ENCODE measurements at regions not wholly inside any gene's neighbourhood (a gene's known extent, or its start where the extent isn't known, plus 50 kb on each side); places are given as distances from the start of the nearest gene placed in this dataset.
"Not testable (repeated sequence)": the region's sequence is repeated elsewhere in the genome, so short reads cannot be mapped to it uniquely, and the experiment has no call there.

DNA sequence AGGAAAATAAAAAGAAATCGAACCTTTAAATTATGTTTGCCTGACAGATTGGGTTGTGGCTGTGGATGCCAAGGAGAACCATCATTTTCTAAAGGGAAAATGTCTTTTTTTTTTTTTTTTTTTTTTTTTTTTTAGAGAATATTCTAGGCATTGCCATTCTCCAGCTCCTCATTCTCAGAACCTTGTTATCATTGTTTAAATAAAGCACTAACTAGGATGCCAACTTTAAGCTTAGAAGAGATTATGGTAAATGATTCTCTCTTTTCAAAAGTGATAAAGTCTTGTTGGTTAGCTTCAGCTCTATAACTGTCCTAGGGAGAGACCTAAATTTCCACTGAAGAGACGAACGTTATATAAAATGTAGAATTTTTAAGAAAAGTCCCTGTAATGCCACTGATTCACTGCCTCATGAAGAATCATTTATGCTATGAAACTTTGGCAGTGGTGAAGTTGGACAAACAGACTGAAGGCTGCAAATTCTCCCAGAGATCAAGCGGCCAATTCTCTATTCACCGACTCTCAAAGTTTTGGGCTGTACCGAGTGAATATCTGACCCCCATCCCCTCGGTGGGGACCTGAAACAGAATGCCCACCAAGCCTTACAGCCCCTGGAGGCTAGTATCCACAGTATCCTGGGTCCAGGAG is 207.9 kb upstream of the PITRM1 start:
- Mint-ChIP-seq H3K9me3 (peaks cover 17% of the 10 kb centered on the region), H3K4me3 (no peak overlapping the region), H3K27me3 (peaks cover 8% of the 10 kb centered on the region), H3K4me1 (ENCODE audit: low read depth) (no peaks in the 10 kb centered on the region), H3K36me3 (ENCODE audit: low read depth) (peaks cover 7% of the 10 kb centered on the region), H3K27ac (no peak overlapping the region)

DNA sequence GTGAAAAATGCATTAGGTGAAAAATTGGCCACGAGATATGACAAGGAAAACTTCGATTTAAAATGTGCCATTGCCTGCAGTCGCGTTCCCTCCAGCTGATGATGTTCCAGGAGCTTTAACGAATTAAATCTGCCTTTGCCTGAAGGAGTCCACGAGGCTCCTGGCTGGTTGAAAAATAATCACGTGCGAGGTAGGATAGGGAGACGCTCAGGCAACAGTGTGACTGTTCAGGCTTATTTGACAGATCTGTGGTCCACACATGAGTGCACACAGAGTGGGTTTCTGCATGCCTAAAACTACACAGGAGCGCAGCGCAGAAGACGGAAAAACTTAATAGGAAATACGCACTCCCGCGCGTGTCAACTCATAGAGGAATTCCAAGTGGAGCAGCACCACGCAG is 204.0 kb upstream of the PITRM1 start:
- peaks cover 4% of the 10 kb centered on the region for H3K27me3 Mint-ChIP-seq
- H3K36me3 Mint-ChIP-seq (ENCODE audit: low read depth) = no peaks in the 10 kb centered on the region
- H3K27ac Mint-ChIP-seq = no peak overlapping the region
- H3K4me3 Mint-ChIP-seq = no peak overlapping the region
- no peaks in the 10 kb centered on the region for H3K4me1 Mint-ChIP-seq (ENCODE audit: low read depth)
- H3K9me3 Mint-ChIP-seq = no peaks in the 10 kb centered on the region

DNA sequence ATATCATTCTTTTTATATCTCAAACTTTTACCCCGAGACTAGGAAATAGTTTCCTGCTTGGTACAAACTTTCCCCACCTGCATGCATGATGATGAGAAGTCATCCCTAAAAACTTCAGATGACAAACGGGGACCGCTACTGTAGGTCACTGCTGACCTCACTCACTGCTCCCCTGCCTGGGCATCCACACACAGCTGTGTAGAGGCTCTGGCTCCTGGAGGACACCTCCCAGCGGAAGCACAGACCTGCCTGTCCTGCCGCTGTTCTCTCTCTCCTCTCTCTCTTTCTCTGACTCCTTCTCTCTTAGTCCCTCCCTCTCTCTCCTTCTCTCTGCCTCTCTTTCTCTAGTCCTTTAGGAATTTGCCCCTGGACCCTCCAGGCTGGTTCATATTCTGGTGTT is 202.9 kb upstream of the PITRM1 start:
- Mint-ChIP-seq H3K9me3 (no peaks in the 10 kb centered on the region), H3K4me3 (no peak overlapping the region), H3K27me3 (no peaks in the 10 kb centered on the region), H3K4me1 (ENCODE audit: low read depth) (no peaks in the 10 kb centered on the region), H3K27ac (no peak overlapping the region), H3K36me3 (ENCODE audit: low read depth) (no peaks in the 10 kb centered on the region)

DNA sequence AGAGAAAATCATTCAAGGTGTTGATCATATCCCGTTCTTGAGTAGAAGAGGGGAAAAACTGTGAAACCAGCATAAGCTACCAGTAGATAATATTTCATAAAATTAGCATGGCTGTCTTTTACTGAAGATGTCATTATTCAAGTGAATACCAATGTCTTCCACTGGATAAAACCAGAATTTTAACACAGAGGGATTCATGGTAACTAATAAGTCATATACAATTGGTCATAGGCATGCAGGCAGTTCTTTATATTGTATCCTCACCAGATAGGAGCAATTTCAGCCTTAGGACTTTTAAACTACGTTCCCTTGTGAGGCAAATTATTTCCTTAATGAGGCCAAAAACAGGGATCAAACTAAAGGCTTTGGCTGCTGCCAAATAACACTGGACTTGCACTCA is 202.3 kb upstream of the PITRM1 start:
- no peaks in the 10 kb centered on the region for H3K4me1 Mint-ChIP-seq (ENCODE audit: low read depth)
- H3K4me3 Mint-ChIP-seq = no peak overlapping the region
- H3K27ac Mint-ChIP-seq = no peak overlapping the region
- no peaks in the 10 kb centered on the region for H3K9me3 Mint-ChIP-seq
- no peaks in the 10 kb centered on the region for H3K36me3 Mint-ChIP-seq (ENCODE audit: low read depth)
- H3K27me3 Mint-ChIP-seq = no peaks in the 10 kb centered on the region

DNA sequence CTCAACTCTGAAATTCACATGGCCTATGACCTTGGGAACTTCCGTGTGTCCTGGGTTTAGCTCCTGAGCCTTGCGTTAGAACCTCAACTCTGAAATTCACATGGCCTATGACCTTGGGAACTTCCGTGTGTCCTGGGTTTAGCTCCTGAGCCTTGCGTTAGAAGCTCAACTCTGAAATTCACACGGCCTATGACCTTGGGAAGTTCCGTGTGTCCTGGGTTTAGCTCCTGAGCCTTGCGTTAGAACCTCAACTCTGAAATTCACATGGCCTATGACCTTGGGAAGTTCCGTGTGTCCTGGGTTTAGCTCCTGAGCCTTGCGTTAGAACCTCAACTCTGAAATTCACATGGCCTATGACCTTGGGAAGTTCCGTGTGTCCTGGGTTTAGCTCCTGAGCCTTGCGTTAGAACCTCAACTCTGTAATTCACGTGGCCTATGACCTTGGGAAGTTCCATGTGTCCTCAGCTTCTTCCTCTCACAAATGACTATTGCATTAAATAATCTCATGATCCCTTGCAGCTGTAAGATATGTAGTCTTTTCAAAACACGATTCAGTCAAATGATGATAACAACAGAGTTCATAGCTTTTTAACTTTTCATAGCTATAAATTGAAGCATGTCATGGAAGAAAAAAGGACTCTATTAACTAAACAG is 200.9 kb upstream of the PITRM1 start:
- not testable (repeated sequence) for H3K4me1 Mint-ChIP-seq (ENCODE audit: low read depth); H3K9me3 Mint-ChIP-seq; H3K27me3 Mint-ChIP-seq; H3K36me3 Mint-ChIP-seq (ENCODE audit: low read depth); H3K4me3 Mint-ChIP-seq; H3K27ac Mint-ChIP-seq

DNA sequence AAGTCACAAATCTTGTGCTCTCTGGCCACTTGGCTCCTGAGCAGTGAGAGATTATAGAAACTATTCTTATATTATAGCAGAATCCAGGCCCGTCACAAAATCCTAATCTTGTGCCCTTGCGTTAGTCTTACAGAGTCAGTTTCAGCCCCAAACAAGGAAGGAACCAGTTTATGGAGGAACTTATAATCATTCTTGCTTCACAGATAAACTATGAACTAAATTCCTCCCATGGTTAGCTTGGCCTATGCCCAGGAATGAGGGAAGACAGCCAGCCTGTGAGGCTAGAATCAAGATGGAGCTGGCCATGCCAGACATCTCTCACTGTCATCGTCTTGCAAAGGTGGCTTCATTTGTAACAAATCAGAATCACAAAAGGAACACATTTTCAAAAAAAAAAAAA is 199.7 kb upstream of the PITRM1 start:
- no peaks in the 10 kb centered on the region for H3K9me3 Mint-ChIP-seq
- no peak overlapping the region for H3K27ac Mint-ChIP-seq
- H3K4me1 Mint-ChIP-seq (ENCODE audit: low read depth) = no peaks in the 10 kb centered on the region
- H3K4me3 Mint-ChIP-seq = no peak overlapping the region
- H3K36me3 Mint-ChIP-seq (ENCODE audit: low read depth) = no peaks in the 10 kb centered on the region
- H3K27me3 Mint-ChIP-seq = no peaks in the 10 kb centered on the region

DNA sequence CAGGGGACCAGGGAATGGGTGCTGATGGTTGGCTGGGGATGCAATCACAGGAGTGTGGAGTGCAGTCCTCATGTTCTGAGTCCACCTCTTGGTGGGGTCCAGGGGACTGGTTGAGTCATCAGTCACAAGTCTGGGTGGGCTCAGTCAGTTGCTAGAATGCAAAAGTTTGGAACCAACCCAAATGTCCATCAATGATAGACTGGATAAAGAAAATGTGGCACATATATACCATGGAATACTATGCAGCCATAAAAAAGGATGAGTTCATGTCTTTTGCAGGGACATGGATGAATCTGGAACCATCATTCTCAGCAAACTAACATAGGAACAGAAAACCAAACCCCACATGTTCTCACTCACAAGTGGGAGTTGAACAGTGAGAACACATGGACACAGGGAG is 199.0 kb upstream of the PITRM1 start:
- H3K9me3 Mint-ChIP-seq; H3K36me3 Mint-ChIP-seq (ENCODE audit: low read depth); H3K27me3 Mint-ChIP-seq; H3K4me3 Mint-ChIP-seq; H3K4me1 Mint-ChIP-seq (ENCODE audit: low read depth); H3K27ac Mint-ChIP-seq: not testable (repeated sequence)

DNA sequence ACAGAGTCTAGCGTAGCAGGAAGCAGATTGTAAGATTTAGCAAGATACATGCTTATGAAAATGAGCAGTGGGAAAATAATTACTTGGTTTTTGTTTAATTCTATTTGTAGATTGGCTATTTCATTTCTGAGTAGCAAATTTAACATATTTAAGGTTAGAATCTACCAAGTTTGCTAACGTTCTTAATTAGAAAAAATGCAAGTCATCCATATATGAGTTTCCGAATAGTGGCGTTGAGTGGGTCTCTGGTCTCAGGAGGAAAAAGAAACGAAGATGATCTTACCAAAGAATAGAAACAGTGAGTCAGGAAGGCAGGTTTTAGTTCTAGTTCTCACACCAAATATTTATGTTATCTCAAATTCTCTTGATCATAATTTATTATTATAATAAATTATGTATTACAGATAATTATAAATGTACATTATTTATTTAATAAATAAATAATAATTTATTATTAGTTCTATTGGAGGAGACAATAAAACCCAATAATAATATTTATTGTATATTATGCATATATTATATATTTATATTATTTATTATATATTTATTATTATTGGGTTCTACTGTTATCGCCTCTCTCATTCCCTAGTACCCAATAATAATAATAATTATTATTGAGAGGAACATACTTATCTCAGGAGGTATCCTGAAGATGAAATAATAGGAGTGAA is 194.3 kb upstream of the PITRM1 start:
- H3K9me3 Mint-ChIP-seq = peaks cover 4% of the 10 kb centered on the region
- no peaks in the 10 kb centered on the region for H3K4me1 Mint-ChIP-seq (ENCODE audit: low read depth)
- H3K27ac Mint-ChIP-seq = no peak overlapping the region
- no peak overlapping the region for H3K4me3 Mint-ChIP-seq
- no peaks in the 10 kb centered on the region for H3K36me3 Mint-ChIP-seq (ENCODE audit: low read depth)
- peaks cover 8% of the 10 kb centered on the region for H3K27me3 Mint-ChIP-seq

DNA sequence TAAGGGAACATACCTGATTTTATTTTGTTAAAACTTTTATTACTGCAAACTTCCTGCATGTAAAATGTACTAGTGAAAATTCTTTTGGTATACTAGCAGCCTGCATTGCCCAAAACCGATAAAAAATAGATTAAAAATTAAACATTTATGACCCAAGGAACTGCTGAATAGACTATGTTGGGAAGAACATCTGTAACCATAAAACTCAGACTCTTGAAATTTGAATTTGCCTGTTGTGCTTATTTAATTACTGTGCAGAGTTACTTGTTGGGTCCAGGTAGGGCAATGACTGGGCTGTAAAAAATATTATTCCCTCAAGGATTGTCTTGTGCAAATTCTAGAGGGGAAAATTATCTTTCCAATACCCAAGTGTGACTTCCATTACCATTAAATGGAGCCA is 193.5 kb upstream of the PITRM1 start:
- Mint-ChIP-seq H3K27me3 (peaks cover 11% of the 10 kb centered on the region), H3K4me3 (no peak overlapping the region), H3K27ac (no peak overlapping the region)

DNA sequence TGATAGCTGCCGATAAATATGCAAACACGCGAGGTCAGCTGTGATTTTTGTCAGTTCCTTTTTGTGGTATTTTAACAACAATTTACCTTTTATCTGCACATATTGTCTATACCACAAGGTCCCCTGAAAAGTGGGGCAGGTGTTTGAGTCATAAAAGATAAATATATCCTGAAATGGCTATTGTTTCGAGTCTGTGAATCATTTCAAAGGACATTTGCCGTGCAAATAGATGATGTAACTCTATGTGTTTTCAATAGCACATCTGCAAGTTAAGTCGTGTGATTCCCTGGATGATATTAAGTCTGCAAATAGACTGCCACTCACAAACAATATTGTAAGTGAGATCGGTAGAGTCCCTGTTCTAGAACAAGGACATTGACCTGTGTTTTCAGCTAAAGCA is 193.0 kb upstream of the PITRM1 start:
- H3K27ac Mint-ChIP-seq = no peak overlapping the region
- H3K4me1 Mint-ChIP-seq (ENCODE audit: low read depth) = no peaks in the 10 kb centered on the region
- H3K4me3 Mint-ChIP-seq = no peak overlapping the region
- H3K27me3 Mint-ChIP-seq = peaks cover 13% of the 10 kb centered on the region
- H3K9me3 Mint-ChIP-seq = peaks cover 14% of the 10 kb centered on the region
- H3K36me3 Mint-ChIP-seq (ENCODE audit: low read depth) = peaks cover 9% of the 10 kb centered on the region

More for the DNA sequence above, 193.5 kb upstream of the PITRM1 start:
- no peaks in the 10 kb centered on the region for H3K4me1 Mint-ChIP-seq (ENCODE audit: low read depth)
- H3K9me3 Mint-ChIP-seq = peaks cover 10% of the 10 kb centered on the region
- H3K36me3 Mint-ChIP-seq (ENCODE audit: low read depth) = peaks cover 5% of the 10 kb centered on the region

DNA sequence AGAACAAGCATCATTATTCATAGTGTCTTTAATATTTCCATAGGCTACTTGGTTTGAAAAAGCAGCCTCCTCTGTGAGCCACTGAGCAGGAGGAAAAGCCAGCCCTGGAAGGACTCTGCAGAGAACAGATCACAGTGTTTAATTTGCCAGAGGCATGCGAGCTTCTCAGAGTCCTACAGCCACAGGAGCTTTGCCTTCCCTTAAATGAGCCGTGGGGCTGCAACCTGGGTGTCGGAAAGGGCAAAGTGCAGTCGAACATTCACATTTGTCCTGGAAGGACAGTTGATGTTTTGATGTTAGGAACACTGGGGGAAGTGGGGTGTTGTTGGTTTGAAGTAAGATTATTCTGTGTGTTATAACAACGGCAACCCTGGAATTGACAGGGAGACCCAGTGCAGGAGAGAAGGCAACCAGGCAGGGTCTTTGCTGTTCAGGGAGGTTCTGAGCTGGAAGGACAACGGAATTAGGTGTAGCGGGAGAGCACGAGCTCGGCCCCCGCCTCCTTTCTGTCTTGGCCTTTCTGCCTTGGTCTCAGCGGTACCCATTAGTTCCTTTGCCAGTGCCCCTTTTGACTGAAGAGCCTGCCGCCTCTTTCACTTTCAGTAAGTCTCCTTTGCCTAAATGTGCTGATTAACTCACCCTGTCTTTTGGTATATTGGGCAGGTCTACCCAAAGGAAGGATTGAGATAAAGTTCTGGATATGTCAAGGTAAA is 192.3 kb upstream of the PITRM1 start:
- no peaks in the 10 kb centered on the region for H3K4me1 Mint-ChIP-seq (ENCODE audit: low read depth)
- peaks cover 21% of the 10 kb centered on the region for H3K9me3 Mint-ChIP-seq
- H3K27ac Mint-ChIP-seq = no peak overlapping the region
- peaks cover 10% of the 10 kb centered on the region for H3K36me3 Mint-ChIP-seq (ENCODE audit: low read depth)
- H3K4me3 Mint-ChIP-seq = no peak overlapping the region
- H3K27me3 Mint-ChIP-seq = peaks cover 13% of the 10 kb centered on the region

DNA sequence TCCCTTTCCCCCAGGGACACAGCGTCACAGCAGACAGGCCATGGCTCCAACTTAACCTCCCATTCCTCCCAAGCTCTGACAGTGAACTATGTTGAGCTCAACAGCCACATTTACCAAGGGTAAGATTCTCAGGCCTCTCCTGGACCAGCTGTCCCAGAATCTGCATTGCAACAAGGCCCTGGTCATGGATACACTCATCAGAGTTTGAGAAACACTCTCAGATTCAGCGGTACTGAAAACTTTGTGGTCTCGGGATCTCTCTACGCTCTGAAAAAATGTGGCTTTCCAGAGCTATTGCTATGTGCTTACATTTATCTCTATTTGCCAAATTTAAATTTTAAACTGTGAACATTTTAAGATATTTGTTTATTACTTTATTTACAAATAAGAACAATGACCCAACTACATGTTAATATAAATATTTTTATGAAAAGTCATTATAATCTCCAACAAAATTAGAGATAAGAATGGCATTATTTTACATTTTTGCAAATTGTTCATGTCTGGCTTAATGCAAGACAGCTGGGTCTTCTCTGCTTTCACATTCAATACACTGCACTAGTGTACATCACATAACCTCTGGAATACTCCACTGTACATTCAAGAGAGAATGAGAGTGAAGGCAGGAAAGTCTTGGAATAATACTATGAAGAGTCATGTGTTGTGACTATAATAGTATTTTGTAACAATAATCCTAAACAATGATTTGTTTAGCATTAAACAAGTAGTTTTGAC is 190.9 kb upstream of the PITRM1 start:
- Mint-ChIP-seq H3K27ac (no peak overlapping the region), H3K36me3 (ENCODE audit: low read depth) (peaks cover 10% of the 10 kb centered on the region)

DNA sequence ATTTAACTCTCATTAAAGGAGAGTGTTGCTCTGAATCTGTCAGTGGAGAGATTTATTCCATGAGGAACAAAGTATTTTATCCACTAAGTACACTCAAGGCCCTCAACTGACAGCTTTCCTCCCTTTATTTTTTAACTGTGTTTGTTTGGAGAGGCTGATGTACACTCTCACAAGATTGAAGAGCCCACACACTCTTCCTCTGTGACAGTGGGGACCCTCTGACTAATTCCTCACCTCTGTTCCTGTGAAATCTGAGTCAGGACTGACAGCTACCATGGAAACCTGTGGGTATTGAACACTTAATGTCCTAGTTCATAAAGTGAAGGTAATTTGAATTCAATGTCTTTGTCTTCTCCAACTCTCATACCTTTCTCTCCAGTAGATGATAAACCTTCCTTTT is 189.8 kb upstream of the PITRM1 start:
- H3K36me3 Mint-ChIP-seq (ENCODE audit: low read depth) = peaks cover 10% of the 10 kb centered on the region
- no peak overlapping the region for H3K27ac Mint-ChIP-seq
- peaks cover 13% of the 10 kb centered on the region for H3K27me3 Mint-ChIP-seq

More for the DNA sequence above, 190.9 kb upstream of the PITRM1 start:
- Mint-ChIP-seq H3K27me3 (peaks cover 13% of the 10 kb centered on the region), H3K4me1 (ENCODE audit: low read depth) (no peaks in the 10 kb centered on the region), H3K4me3 (no peak overlapping the region), H3K9me3 (peaks cover 29% of the 10 kb centered on the region)

DNA sequence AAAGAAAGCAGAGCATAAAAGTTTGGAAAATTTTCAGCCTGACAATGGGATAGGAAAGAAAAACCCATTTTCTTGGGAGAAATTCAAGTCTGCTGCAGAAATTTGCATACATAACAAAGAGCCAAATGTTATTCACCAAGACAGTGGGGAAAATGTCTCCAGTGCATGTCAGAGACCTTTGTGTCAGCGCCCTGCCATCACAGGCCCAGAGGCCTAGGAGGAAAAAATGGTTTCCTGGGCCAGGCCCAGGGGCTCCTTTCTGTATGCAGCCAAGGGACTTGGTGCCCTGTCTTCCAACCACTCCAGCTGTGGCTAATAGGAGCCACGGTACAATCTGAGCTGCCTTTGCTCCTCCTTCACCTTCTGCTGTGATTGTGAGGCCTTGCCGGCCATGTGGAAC is 189.1 kb upstream of the PITRM1 start:
- H3K36me3 Mint-ChIP-seq (ENCODE audit: low read depth) = peaks cover 10% of the 10 kb centered on the region
- H3K27me3 Mint-ChIP-seq = peaks cover 11% of the 10 kb centered on the region
- H3K4me3 Mint-ChIP-seq = no peak overlapping the region
- H3K4me1 Mint-ChIP-seq (ENCODE audit: low read depth) = no peaks in the 10 kb centered on the region
- no peak overlapping the region for H3K27ac Mint-ChIP-seq
- H3K9me3 Mint-ChIP-seq = peaks cover 33% of the 10 kb centered on the region

More for the DNA sequence above, 189.8 kb upstream of the PITRM1 start:
- no peaks in the 10 kb centered on the region for H3K4me1 Mint-ChIP-seq (ENCODE audit: low read depth)
- no peak overlapping the region for H3K4me3 Mint-ChIP-seq
- H3K9me3 Mint-ChIP-seq = peaks cover 33% of the 10 kb centered on the region

Measured in stimulated activated naive CD8-positive, alpha-beta T cell treated with anti-CD3 and anti-CD28 coated beads, Interleukin-15, Interleukin-2, amounts not matched to agents 100 ng/mL and 50 ng/mL, for 24 hours (primary cell).